ENCODE measurements at regions not wholly inside any gene's neighbourhood (a gene's known extent, or its start where the extent isn't known, plus 50 kb on each side); places are given as distances from the start of the nearest gene placed in this dataset.

DNA sequence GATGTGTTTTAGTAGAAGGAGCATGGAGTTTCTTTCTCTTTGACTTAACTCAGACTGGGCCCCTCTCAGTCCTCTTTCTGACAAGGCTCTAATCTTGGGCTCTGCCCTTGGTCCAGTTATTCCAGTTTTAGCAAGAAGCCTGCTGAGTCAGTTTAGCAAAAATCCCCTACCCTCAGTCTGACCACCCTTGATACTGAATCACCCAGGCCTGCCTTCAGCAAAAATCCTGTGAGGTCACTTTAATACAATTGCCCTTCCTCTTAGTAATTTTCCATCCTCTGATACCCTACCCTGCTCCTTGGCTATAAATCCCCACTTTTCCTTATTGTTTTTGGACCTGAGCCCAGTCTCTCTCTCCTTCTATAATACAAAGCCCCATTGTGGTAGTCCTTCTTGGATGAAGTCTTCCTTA is 326.7 kb upstream of the NOX3 start (continued):
- TF ChIP-seq, protein P1, sequence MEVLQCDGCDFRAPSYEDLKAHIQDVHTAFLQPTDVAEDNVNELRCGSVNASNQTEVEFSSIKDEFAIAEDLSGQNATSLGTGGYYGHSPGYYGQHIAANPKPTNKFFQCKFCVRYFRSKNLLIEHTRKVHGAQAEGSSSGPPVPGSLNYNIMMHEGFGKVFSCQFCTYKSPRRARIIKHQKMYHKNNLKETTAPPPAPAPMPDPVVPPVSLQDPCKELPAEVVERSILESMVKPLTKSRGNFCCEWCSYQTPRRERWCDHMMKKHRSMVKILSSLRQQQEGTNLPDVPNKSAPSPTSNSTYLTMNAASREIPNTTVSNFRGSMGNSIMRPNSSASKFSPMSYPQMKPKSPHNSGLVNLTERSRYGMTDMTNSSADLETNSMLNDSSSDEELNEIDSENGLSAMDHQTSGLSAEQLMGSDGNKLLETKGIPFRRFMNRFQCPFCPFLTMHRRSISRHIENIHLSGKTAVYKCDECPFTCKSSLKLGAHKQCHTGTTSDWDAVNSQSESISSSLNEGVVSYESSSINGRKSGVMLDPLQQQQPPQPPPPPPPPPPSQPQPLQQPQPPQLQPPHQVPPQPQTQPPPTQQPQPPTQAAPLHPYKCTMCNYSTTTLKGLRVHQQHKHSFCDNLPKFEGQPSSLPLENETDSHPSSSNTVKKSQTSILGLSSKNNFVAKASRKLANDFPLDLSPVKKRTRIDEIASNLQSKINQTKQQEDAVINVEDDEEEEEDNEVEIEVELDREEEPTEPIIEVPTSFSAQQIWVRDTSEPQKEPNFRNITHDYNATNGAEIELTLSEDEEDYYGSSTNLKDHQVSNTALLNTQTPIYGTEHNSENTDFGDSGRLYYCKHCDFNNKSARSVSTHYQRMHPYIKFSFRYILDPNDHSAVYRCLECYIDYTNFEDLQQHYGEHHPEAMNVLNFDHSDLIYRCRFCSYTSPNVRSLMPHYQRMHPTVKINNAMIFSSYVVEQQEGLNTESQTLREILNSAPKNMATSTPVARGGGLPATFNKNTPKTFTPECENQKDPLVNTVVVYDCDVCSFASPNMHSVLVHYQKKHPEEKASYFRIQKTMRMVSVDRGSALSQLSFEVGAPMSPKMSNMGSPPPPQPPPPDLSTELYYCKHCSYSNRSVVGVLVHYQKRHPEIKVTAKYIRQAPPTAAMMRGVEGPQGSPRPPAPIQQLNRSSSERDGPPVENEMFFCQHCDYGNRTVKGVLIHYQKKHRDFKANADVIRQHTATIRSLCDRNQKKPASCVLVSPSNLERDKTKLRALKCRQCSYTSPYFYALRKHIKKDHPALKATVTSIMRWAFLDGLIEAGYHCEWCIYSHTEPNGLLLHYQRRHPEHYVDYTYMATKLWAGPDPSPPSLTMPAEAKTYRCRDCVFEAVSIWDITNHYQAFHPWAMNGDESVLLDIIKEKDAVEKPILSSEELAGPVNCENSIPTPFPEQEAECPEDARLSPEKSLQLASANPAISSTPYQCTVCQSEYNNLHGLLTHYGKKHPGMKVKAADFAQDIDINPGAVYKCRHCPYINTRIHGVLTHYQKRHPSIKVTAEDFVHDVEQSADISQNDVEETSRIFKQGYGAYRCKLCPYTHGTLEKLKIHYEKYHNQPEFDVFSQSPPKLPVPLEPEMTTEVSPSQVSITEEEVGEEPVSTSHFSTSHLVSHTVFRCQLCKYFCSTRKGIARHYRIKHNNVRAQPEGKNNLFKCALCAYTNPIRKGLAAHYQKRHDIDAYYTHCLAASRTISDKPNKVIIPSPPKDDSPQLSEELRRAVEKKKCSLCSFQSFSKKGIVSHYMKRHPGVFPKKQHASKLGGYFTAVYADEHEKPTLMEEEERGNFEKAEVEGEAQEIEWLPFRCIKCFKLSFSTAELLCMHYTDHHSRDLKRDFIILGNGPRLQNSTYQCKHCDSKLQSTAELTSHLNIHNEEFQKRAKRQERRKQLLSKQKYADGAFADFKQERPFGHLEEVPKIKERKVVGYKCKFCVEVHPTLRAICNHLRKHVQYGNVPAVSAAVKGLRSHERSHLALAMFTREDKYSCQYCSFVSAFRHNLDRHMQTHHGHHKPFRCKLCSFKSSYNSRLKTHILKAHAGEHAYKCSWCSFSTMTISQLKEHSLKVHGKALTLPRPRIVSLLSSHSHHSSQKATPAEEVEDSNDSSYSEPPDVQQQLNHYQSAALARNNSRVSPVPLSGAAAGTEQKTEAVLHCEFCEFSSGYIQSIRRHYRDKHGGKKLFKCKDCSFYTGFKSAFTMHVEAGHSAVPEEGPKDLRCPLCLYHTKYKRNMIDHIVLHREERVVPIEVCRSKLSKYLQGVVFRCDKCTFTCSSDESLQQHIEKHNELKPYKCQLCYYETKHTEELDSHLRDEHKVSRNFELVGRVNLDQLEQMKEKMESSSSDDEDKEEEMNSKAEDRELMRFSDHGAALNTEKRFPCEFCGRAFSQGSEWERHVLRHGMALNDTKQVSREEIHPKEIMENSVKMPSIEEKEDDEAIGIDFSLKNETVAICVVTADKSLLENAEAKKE (CRISPR knock-in tag; IDR thresholded peaks at IDR 0.05) = no peak
- TF ChIP-seq, protein P2, sequence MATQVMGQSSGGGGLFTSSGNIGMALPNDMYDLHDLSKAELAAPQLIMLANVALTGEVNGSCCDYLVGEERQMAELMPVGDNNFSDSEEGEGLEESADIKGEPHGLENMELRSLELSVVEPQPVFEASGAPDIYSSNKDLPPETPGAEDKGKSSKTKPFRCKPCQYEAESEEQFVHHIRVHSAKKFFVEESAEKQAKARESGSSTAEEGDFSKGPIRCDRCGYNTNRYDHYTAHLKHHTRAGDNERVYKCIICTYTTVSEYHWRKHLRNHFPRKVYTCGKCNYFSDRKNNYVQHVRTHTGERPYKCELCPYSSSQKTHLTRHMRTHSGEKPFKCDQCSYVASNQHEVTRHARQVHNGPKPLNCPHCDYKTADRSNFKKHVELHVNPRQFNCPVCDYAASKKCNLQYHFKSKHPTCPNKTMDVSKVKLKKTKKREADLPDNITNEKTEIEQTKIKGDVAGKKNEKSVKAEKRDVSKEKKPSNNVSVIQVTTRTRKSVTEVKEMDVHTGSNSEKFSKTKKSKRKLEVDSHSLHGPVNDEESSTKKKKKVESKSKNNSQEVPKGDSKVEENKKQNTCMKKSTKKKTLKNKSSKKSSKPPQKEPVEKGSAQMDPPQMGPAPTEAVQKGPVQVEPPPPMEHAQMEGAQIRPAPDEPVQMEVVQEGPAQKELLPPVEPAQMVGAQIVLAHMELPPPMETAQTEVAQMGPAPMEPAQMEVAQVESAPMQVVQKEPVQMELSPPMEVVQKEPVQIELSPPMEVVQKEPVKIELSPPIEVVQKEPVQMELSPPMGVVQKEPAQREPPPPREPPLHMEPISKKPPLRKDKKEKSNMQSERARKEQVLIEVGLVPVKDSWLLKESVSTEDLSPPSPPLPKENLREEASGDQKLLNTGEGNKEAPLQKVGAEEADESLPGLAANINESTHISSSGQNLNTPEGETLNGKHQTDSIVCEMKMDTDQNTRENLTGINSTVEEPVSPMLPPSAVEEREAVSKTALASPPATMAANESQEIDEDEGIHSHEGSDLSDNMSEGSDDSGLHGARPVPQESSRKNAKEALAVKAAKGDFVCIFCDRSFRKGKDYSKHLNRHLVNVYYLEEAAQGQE (IDR thresholded peaks at IDR 0.05; ENCODE audit: unreplicated experiment) = no peak
- TF ChIP-seq, protein P3, sequence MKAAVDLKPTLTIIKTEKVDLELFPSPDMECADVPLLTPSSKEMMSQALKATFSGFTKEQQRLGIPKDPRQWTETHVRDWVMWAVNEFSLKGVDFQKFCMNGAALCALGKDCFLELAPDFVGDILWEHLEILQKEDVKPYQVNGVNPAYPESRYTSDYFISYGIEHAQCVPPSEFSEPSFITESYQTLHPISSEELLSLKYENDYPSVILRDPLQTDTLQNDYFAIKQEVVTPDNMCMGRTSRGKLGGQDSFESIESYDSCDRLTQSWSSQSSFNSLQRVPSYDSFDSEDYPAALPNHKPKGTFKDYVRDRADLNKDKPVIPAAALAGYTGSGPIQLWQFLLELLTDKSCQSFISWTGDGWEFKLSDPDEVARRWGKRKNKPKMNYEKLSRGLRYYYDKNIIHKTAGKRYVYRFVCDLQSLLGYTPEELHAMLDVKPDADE (IDR thresholded peaks at IDR 0.05) = no peak

- Histone ChIP-seq H3K79me2 (replicated peaks; ENCODE audit: insufficient read depth) (no peaks in the 10 kb centered on the region), H3K4me1 (ENCODE audit: insufficient read depth) (no peaks in the 10 kb centered on the region), H2AFZ (no peak overlapping the region), H3K27ac (ENCODE audit: low read depth) (no peak overlapping the region), H3K27me3 (ENCODE audit: insufficient read depth) (no peaks in the 10 kb centered on the region), H3F3A (replicated peaks; ENCODE audit: low read depth) (no peaks in the 10 kb centered on the region), H3K36me3 (ENCODE audit: insufficient read depth) (no peaks in the 10 kb centered on the region), H3K9me2 (ENCODE audit: insufficient read depth) (no peaks in the 10 kb centered on the region), H3K4me2 (no peak overlapping the region), H4K20me1 (replicated peaks; ENCODE audit: insufficient read depth) (no peaks in the 10 kb centered on the region), H3K4me3 (no peak overlapping the region)
- ATAC-seq = no peak
- Mint-ChIP-seq H3K27me3 (ENCODE audit: insufficient read depth, low read depth, poor library complexity) (no peaks in the 10 kb centered on the region), H3K27ac (no peak overlapping the region), H3K4me1 (no peaks in the 10 kb centered on the region), H3K9me3 (no peaks in the 10 kb centered on the region), H3K4me3 (no peak overlapping the region), H3K36me3 (ENCODE audit: low read depth) (no peaks in the 10 kb centered on the region)
- DNase-seq (ENCODE audit: low spot score) = no peak
- no peak for TF ChIP-seq POLR2AphosphoS5 (IDR thresholded peaks at IDR 0.05; ENCODE audit: low read depth)
- TF ChIP-seq, protein P1 (CRISPR knock-in tag; IDR thresholded peaks at IDR 0.05) = no peak
These were observed 323.8 kb upstream of the NOX3 start for GRCh38 chr6:155779456-155779855.

Data from GM23338 (cell line).